Mesendoderm (in vitro differentiated cells): ENCODE measurements at regions not wholly inside any gene's neighbourhood (a gene's known extent, or its start where the extent isn't known, plus 50 kb on each side); places are given as distances from the start of the nearest gene placed in this dataset.

Source experiments
- DNase-seq: peaks from one replicate; pipeline ENCODE4 v3.0.0; 2013
- H2AK5ac ChIP-seq: 2 replicates; pipeline ENCODE4 v1.6.1; 2013; ENCODE audit warnings: low read length, inconsistent platforms
- H2BK120ac ChIP-seq: 2 replicates; pipeline ENCODE4 v1.6.1; 2013; ENCODE audit warnings: low read depth, mild to moderate bottlenecking, low read length, moderate library complexity, mixed read lengths
- H2BK15ac ChIP-seq: replicated peaks from 2 replicates; pipeline ENCODE4 v1.6.1; 2013; ENCODE audit warnings: low read depth, mild to moderate bottlenecking, moderate library complexity
- H2BK5ac ChIP-seq: 2 replicates; pipeline ENCODE4 v1.6.1; 2013; ENCODE audit warnings: low read length, inconsistent platforms
- H3K18ac ChIP-seq: 2 replicates; pipeline ENCODE4 v1.6.1; 2013; ENCODE audit warnings: mild to moderate bottlenecking, low read length, mixed read lengths
- H3K23ac ChIP-seq: one replicate; pipeline ENCODE4 v1.6.1; 2013; ENCODE audit warnings: low read length
- H3K27ac ChIP-seq: 2 replicates; pipeline ENCODE4 v1.5.1; 2013; ENCODE audit warnings: low read depth, mild to moderate bottlenecking, inconsistent platforms, low read length, moderate library complexity
- H3K27me3 ChIP-seq: 2 replicates; pipeline ENCODE4 v1.6.1; 2013; ENCODE audit warnings: low read length, control low read depth, mild to moderate bottlenecking, inconsistent platforms; ENCODE audit not compliant: insufficient read depth, poor library complexity
- H3K36me3 ChIP-seq: 2 replicates; pipeline ENCODE4 v1.6.1; 2013; ENCODE audit warnings: low read length, inconsistent platforms; ENCODE audit not compliant: control insufficient read depth, insufficient read depth
- H3K4ac ChIP-seq: one replicate; pipeline ENCODE4 v1.6.1; 2013; ENCODE audit warnings: low read depth, mild to moderate bottlenecking, low read length, moderate library complexity
- H3K4me1 ChIP-seq: 2 replicates; pipeline ENCODE4 v1.6.1; 2013; ENCODE audit warnings: low read depth, low read length, inconsistent platforms; ENCODE audit not compliant: control insufficient read depth
- H3K4me2 ChIP-seq: 2 replicates; pipeline ENCODE4 v1.6.1; 2013; ENCODE audit warnings: low read length
- H3K4me3 ChIP-seq: 2 replicates; pipeline ENCODE4 v1.5.1; 2013; ENCODE audit warnings: mild to moderate bottlenecking, low read length
- H3K56ac ChIP-seq: one replicate; pipeline ENCODE4 v1.6.1; 2013; ENCODE audit warnings: low read length
- H3K79me1 ChIP-seq: 2 replicates; pipeline ENCODE4 v1.6.1; 2013; ENCODE audit warnings: low read length, inconsistent platforms
- H3K79me2 ChIP-seq: 2 replicates; pipeline ENCODE4 v1.6.1; 2013; ENCODE audit warnings: mild to moderate bottlenecking, low read length; ENCODE audit not compliant: control insufficient read depth, insufficient read depth
- H3K9ac ChIP-seq: 2 replicates; pipeline ENCODE4 v1.6.1; 2013; ENCODE audit warnings: low read length, inconsistent platforms
- H4K5ac ChIP-seq: one replicate; pipeline ENCODE4 v1.6.1; 2013; ENCODE audit warnings: low read length
- H4K8ac ChIP-seq: one replicate; pipeline ENCODE4 v1.6.1; 2013; ENCODE audit warnings: low read depth, mild to moderate bottlenecking, control low read depth, low read length, moderate library complexity
- WGBS: extraction: QIAGEN DNeasy Blood & Tissue Kit; methylation state at CpG from one replicate; pipeline ENCODE4 v1.1.7; 2013; ENCODE audit warnings: low lambda C conversion rate, missing lambda C conversion rate; ENCODE audit not compliant: insufficient coverage; ENCODE audit errors: extremely low coverage; 5-methylcytosine and 5-hydroxymethylcytosine counted together

DNA sequence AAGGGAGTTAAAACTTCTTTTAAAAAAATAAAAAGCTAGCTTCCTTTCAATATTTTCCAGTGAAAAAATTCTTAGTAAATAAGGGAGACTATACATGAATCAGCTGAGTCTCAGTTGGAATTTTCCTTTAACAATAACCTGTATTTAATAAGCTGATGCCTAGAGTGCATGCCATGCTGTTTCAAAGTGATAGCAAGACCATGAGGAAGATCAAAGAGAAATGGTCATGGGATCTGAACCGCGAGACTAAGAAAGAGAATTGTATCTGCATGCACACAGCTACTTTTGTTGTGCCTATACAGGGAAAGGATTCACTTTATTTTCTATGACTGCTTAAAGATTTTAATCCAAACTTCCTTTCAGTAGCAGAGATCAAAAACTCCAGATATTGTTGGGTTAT is 2217.0 kb downstream of the MAT2B start:
- no peaks in the 10 kb centered on the region for H3K79me2 ChIP-seq
- H3K4me3 ChIP-seq = no peak overlapping the region
- no peak overlapping the region for H3K27ac ChIP-seq
- H4K8ac ChIP-seq = no peak overlapping the region
- H2BK120ac ChIP-seq = no peak overlapping the region
- H4K5ac ChIP-seq = no peak overlapping the region
- H2BK15ac ChIP-seq = no peak overlapping the region
- H3K4ac ChIP-seq = no peak overlapping the region
- H3K56ac ChIP-seq = no peak overlapping the region
- no peak overlapping the region for H2BK5ac ChIP-seq
- WGBS = no CpG with 5 or more reads among the region's 2 CpGs
- no peaks in the 10 kb centered on the region for H3K36me3 ChIP-seq
- H3K9ac ChIP-seq = no peak overlapping the region
- DNase-seq = no peak
- no peak overlapping the region for H3K18ac ChIP-seq
- H2AK5ac ChIP-seq = no peak overlapping the region
- no peaks in the 10 kb centered on the region for H3K4me1 ChIP-seq
- no peaks in the 10 kb centered on the region for H3K79me1 ChIP-seq
- H3K23ac ChIP-seq = no peak overlapping the region
- no peaks in the 10 kb centered on the region for H3K27me3 ChIP-seq
- H3K4me2 ChIP-seq = no peak overlapping the region

GRCh38 chr5:165723931-165724330 is 2218.5 kb downstream of the MAT2B start:
- H3K27me3 ChIP-seq = no peaks in the 10 kb centered on the region
- H3K56ac ChIP-seq = no peak overlapping the region
- no peak overlapping the region for H4K5ac ChIP-seq
- no peak overlapping the region for H2BK15ac ChIP-seq
- no peak for DNase-seq
- no peak overlapping the region for H2AK5ac ChIP-seq
- H2BK120ac ChIP-seq = no peak overlapping the region
- no peaks in the 10 kb centered on the region for H3K36me3 ChIP-seq
- no peak overlapping the region for H3K23ac ChIP-seq
- H2BK5ac ChIP-seq = no peak overlapping the region
- H3K4ac ChIP-seq = no peak overlapping the region
- no peaks in the 10 kb centered on the region for H3K79me2 ChIP-seq
- no CpG with 5 or more reads among the region's 5 CpGs for WGBS
- no peak overlapping the region for H4K8ac ChIP-seq
- no peak overlapping the region for H3K9ac ChIP-seq
- no peak overlapping the region for H3K4me3 ChIP-seq
- H3K4me1 ChIP-seq = no peaks in the 10 kb centered on the region
- H3K27ac ChIP-seq = no peak overlapping the region
- no peaks in the 10 kb centered on the region for H3K79me1 ChIP-seq
- H3K18ac ChIP-seq = no peak overlapping the region
- no peak overlapping the region for H3K4me2 ChIP-seq

DNA sequence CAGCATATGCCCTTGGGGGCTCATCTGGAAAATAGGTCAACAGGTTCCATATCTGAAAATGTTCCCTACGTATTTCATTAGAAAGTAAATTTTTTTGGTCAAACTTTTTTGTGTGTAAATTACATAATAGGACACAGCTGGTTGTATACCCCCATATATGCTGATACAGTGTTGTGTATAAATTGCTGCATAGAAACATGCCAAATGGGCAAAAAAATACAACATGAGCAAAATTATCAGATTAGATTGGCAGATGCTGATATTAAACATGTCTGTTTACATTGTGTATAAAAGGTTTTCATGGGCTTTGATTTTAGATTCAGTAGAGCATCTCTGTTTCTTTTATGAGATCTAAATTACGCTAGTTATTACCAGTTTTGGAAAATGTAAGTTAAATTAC is 2223.0 kb downstream of the MAT2B start:
- Histone ChIP-seq H2BK15ac (no peak overlapping the region), H2AK5ac (no peak overlapping the region), H3K4me3 (no peak overlapping the region), H3K79me2 (no peaks in the 10 kb centered on the region), H4K5ac (no peak overlapping the region), H3K18ac (no peak overlapping the region), H3K4me2 (no peak overlapping the region), H3K4ac (no peak overlapping the region), H3K27me3 (no peaks in the 10 kb centered on the region), H4K8ac (no peak overlapping the region), H3K79me1 (no peaks in the 10 kb centered on the region), H3K23ac (no peak overlapping the region), H2BK5ac (no peak overlapping the region), H3K27ac (no peak overlapping the region), H2BK120ac (no peak overlapping the region), H3K4me1 (no peaks in the 10 kb centered on the region), H3K36me3 (no peaks in the 10 kb centered on the region), H3K9ac (no peak overlapping the region), H3K56ac (no peak overlapping the region)
- DNase-seq = no peak
- no CpG with 5 or more reads among the region's 2 CpGs for whole genome bisulfite sequencing

- no peaks in the 10 kb centered on the region for H3K4me1 ChIP-seq
- H3K23ac ChIP-seq = no peak overlapping the region
- no CpG with 5 or more reads among the region's 1 CpG for WGBS
- no peak overlapping the region for H3K56ac ChIP-seq
- no peak overlapping the region for H3K4me2 ChIP-seq
- no peak overlapping the region for H2AK5ac ChIP-seq
- H3K4ac ChIP-seq = no peak overlapping the region
- no peak overlapping the region for H3K27ac ChIP-seq
- no peaks in the 10 kb centered on the region for H3K36me3 ChIP-seq
- DNase-seq = no peak
- H4K5ac ChIP-seq = no peak overlapping the region
- no peak overlapping the region for H2BK120ac ChIP-seq
- no peaks in the 10 kb centered on the region for H3K79me2 ChIP-seq
- no peak overlapping the region for H3K9ac ChIP-seq
- H4K8ac ChIP-seq = no peak overlapping the region
- no peaks in the 10 kb centered on the region for H3K27me3 ChIP-seq
- H3K18ac ChIP-seq = no peak overlapping the region
- H2BK5ac ChIP-seq = no peak overlapping the region
- no peak overlapping the region for H3K4me3 ChIP-seq
- H3K79me1 ChIP-seq = no peaks in the 10 kb centered on the region
- no peak overlapping the region for H2BK15ac ChIP-seq
Measured at GRCh38 chr5:165735388-165735787, 2230.0 kb downstream of the MAT2B start.

- Histone ChIP-seq H2BK120ac (no peak overlapping the region), H3K4ac (no peak overlapping the region), H3K27ac (no peak overlapping the region), H3K23ac (no peak overlapping the region), H4K5ac (no peak overlapping the region), H2AK5ac (no peak overlapping the region), H3K18ac (no peak overlapping the region), H3K4me1 (no peaks in the 10 kb centered on the region), H2BK15ac (no peak overlapping the region), H3K56ac (no peak overlapping the region), H3K79me1 (no peaks in the 10 kb centered on the region), H2BK5ac (no peak overlapping the region), H3K9ac (no peak overlapping the region), H4K8ac (no peak overlapping the region), H3K4me2 (no peak overlapping the region), H3K79me2 (no peaks in the 10 kb centered on the region), H3K27me3 (no peaks in the 10 kb centered on the region), H3K4me3 (no peak overlapping the region), H3K36me3 (no peaks in the 10 kb centered on the region)
- no peak for DNase-seq
- no CpG with 5 or more reads among the region's 8 CpGs for WGBS
Measured at GRCh38 chr5:165739079-165739741, 2233.8 kb downstream of the MAT2B start.

- Histone ChIP-seq H4K8ac (no peak overlapping the region), H3K36me3 (no peaks in the 10 kb centered on the region), H3K4me2 (no peak overlapping the region), H3K56ac (no peak overlapping the region), H2BK15ac (no peak overlapping the region), H3K9ac (no peak overlapping the region), H2BK120ac (no peak overlapping the region), H3K79me1 (no peaks in the 10 kb centered on the region), H2BK5ac (no peak overlapping the region), H3K23ac (no peak overlapping the region), H3K4ac (no peak overlapping the region), H3K79me2 (no peaks in the 10 kb centered on the region), H3K18ac (no peak overlapping the region), H3K4me1 (no peaks in the 10 kb centered on the region), H4K5ac (no peak overlapping the region), H3K4me3 (no peak overlapping the region), H3K27me3 (no peaks in the 10 kb centered on the region), H3K27ac (no peak overlapping the region), H2AK5ac (no peak overlapping the region)
- peak; percentile 74 for DNase-seq
- no CpG with 5 or more reads among the region's 4 CpGs for WGBS
Measured at GRCh38 chr5:165757791-165758190, 2252.4 kb downstream of the MAT2B start.
